ENCODE measurements at regions not wholly inside any gene's neighbourhood (a gene's known extent, or its start where the extent isn't known, plus 50 kb on each side); places are given as distances from the start of the nearest gene placed in this dataset.

GRCh38 chr20:52446421-52447224, 255.0 kb upstream of the ZFP64 start:
- no peak for TF ChIP-seq CTCF (conservative IDR thresholded peaks at IDR 0.05; ENCODE audit: low read depth, low read length)
- no peak for TF ChIP-seq EZH2 (IDR thresholded peaks at IDR 0.05; ENCODE audit: borderline replicate concordance, low read depth, low read length, poor library complexity, severe bottlenecking)
